Activated CD8-positive, alpha-beta T cell treated with anti-CD3 and anti-CD28 coated beads, Interleukin-2, amount 10 ng/mL, durations not matched to agents 7 days and 5 days (primary cell): ENCODE measurements at regions not wholly inside any gene's neighbourhood (a gene's known extent, or its start where the extent isn't known, plus 50 kb on each side); places are given as distances from the start of the nearest gene placed in this dataset.

Source experiments
- ATAC-seq: fragments of 150-1000 bp; cut with Tn5 transposase; one replicate; pipeline ENCODE4 v1.10.0; 2021; ENCODE audit warnings: moderate library complexity
- CTCF ChIA-PET: fragments of 350-600 bp; sonication (Branson Sonifier 250); formaldehyde crosslinking; loops from one replicate; lab custom pipeline; 2021; ENCODE audit warnings: antibody characterized with exemption; lab: Charles Lee
- POLR2A ChIA-PET: fragments of 350-600 bp; sonication (Branson Sonifier 250); formaldehyde crosslinking; loops from one replicate; lab custom pipeline; 2021; ENCODE audit warnings: antibody characterized with exemption; lab: Charles Lee
- DNase-seq: peaks from one replicate; pipeline ENCODE4 v3.0.0-alpha.2; 2020
- H3K27ac Mint-ChIP-seq: one replicate; pipeline ENCODE4 v1.8.0; 2021; ENCODE audit warnings: mild to moderate bottlenecking, mixed read lengths
- H3K27me3 Mint-ChIP-seq: one replicate; pipeline ENCODE4 v1.8.0; 2021; ENCODE audit warnings: low read depth, mixed read lengths
- H3K36me3 Mint-ChIP-seq: one replicate; pipeline ENCODE4 v1.8.0; 2021; ENCODE audit warnings: low read depth, mixed read lengths
- H3K4me1 Mint-ChIP-seq: one replicate; pipeline ENCODE4 v1.8.0; 2021; ENCODE audit warnings: low read depth, mixed read lengths
- H3K4me3 Mint-ChIP-seq: one replicate; pipeline ENCODE4 v1.8.0; 2021; ENCODE audit warnings: mild to moderate bottlenecking, mixed read lengths
- H3K9me3 Mint-ChIP-seq: one replicate; pipeline ENCODE4 v1.8.0; 2022; ENCODE audit warnings: mixed read lengths; ENCODE audit not compliant: insufficient read depth

DNA sequence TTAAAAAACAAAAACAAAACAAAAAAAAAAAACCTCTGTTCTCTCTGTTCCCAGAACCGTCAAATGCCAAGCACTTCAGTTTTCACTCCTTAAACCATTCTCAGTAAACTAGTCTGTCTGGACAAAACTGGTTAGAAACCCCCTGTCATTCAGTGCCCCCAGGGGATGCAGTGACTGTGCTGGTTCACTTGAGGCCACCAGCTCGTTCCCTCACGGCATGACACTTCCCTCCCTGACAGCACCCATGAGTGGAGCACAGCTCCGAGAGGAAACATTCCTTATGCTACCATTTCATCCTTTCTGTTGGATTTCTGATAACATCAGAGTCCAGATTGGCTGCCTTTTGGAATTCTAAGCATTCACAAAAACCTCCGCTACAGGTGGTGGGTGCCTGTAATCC lies 244.0 kb upstream of the TPM1 start:
- no peaks in the 10 kb centered on the region for H3K9me3 Mint-ChIP-seq
- DNase-seq = no peak
- peaks cover 2% of the 10 kb centered on the region for H3K27me3 Mint-ChIP-seq
- H3K4me3 Mint-ChIP-seq = no peak overlapping the region
- H3K36me3 Mint-ChIP-seq = no peaks in the 10 kb centered on the region
- ChIA-PET CTCF (no interaction called here), POLR2A (no interaction called here)
- no peaks in the 10 kb centered on the region for H3K4me1 Mint-ChIP-seq
- ATAC-seq = no peak
- H3K27ac Mint-ChIP-seq = no peak overlapping the region

DNA sequence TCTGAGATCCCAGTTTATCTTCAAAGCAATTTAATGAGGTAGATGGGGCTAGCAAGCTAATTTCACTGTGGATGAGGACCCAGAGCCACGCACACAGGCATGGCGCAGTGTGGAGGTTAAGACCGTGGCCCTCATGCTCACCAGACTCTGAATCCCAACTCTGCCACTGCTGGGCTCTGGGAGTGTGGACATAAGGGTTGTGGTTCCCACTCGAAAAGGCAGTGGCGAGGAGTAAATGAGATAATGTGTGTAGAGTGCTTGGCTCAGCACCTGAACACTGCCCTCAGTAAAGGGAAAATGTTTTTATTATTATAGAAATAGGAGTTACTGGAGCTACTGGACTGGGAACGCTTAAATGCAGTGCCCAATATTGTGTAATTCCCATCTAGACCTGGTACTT lies 243.5 kb upstream of the TPM1 start:
- Mint-ChIP-seq H3K36me3 (no peaks in the 10 kb centered on the region), H3K4me3 (no peak overlapping the region), H3K27me3 (peaks cover 2% of the 10 kb centered on the region), H3K27ac (no peak overlapping the region), H3K4me1 (no peaks in the 10 kb centered on the region), H3K9me3 (no peaks in the 10 kb centered on the region)
- ATAC-seq (no peak), DNase-seq (no peak)
- ChIA-PET CTCF (no interaction called here), POLR2A (no interaction called here)

DNA sequence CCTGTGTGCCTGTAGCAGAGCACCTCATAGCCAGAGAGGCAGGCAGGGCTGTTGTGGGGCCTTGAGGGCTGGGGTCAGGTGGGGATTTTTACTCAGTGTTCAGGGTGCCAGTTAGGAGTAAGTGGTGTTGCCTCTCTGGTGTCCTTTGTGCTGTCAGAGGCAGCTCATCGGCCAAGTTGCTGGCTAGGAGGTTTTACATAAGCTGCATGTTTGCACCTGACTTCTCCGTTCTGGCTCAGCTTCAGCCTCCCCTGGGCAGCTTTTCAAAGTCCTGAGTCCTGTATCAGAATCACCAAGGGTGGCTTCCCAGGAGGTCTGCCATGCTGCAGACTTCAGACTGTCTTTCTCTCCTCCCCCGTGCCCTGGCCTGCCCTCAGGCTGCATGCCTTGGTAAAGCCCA lies 242.6 kb upstream of the TPM1 start:
- H3K27ac Mint-ChIP-seq = no peak overlapping the region
- no peaks in the 10 kb centered on the region for H3K36me3 Mint-ChIP-seq
- DNase-seq (no peak), ATAC-seq (no peak)
- H3K4me1 Mint-ChIP-seq = no peaks in the 10 kb centered on the region
- peaks cover 2% of the 10 kb centered on the region for H3K27me3 Mint-ChIP-seq
- H3K4me3 Mint-ChIP-seq = no peak overlapping the region
- ChIA-PET CTCF (no interaction called here), POLR2A (interaction anchor here (0.6 kb wide), 1 partner anchor 13 kb away, joined by 3 read pairs; no protein-coding TSS in a partner anchor)
- no peaks in the 10 kb centered on the region for H3K9me3 Mint-ChIP-seq

DNA sequence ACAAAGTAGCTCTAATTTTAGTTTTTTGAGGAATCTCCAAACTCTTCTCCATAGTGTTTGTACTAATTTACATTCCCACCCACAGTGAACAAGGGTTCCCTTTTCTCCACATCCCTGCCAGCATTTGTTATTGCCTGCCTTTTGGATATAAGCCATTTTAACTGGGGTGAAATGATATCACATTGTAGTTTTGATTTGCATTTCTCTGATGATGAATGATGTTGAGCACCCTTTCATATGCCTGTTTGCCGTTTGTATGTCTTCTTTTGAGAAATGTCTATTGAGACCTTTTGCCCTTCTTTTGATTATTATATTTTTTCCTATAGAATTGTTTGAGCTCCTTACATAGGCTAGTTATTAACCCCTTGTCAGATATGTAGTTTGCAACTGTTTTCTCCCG lies 239.9 kb upstream of the TPM1 start:
- ATAC-seq (no peak), DNase-seq (no peak)
- no peaks in the 10 kb centered on the region for H3K36me3 Mint-ChIP-seq
- ChIA-PET POLR2A (no interaction called here), CTCF (no interaction called here)
- H3K4me3 Mint-ChIP-seq = no peak overlapping the region
- peaks cover 2% of the 10 kb centered on the region for H3K27me3 Mint-ChIP-seq
- no peaks in the 10 kb centered on the region for H3K4me1 Mint-ChIP-seq
- no peak overlapping the region for H3K27ac Mint-ChIP-seq
- H3K9me3 Mint-ChIP-seq = no peaks in the 10 kb centered on the region

DNA sequence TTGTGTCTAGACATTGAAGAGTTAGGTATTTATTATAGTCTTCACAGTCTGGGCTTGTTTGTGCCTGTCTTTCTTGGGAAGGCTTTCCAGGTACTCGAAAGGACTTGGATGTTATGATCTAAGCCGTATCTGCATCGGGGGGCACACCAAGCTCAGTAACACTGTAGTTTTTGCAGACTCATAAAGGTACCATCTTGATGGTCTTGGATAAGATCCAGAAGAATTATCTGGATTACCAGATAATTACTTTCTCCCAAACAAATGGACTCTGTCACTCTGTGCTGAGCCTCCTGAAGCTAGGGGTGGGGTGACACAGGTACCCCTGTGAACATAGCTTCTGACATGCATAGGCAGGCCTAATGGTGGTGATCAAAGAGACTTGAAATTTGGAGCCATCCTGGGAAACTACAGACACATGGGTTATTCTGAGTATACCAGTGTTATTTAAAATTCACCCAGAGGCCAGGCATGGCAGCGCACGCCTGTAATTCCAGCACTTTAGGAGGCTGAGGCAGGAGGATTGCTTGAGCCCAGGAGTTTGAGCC lies 238.6 kb upstream of the TPM1 start:
- ChIA-PET POLR2A (no interaction called here), CTCF (no interaction called here)
- Mint-ChIP-seq H3K27ac (no peak overlapping the region), H3K36me3 (no peaks in the 10 kb centered on the region), H3K9me3 (no peaks in the 10 kb centered on the region), H3K4me1 (no peaks in the 10 kb centered on the region), H3K4me3 (no peak overlapping the region), H3K27me3 (peaks cover 2% of the 10 kb centered on the region)
- DNase-seq = no peak
- no peak for ATAC-seq

DNA sequence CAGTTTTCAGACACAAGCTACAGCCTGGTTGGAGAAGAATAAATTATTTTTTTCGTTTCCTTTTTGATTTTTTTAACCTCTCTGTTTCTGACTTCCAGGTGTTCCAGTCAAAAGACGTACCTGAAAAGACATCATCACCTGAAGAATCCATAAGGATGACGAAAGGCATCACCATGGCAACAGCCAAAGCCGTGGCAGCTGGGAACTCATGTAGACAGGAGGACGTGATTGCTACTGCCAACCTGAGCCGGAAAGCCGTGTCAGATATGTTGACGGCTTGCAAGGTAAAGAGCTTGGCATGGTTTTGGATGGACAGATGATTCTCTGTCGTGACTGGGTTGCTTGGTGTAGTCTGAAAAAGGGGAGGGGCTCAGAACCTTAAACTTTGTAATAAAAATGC lies 237.0 kb upstream of the TPM1 start:
- DNase-seq (no peak), ATAC-seq (no peak)
- H3K27ac Mint-ChIP-seq = no peak overlapping the region
- no peaks in the 10 kb centered on the region for H3K36me3 Mint-ChIP-seq
- CTCF ChIA-PET = no interaction called here
- no peaks in the 10 kb centered on the region for H3K4me1 Mint-ChIP-seq
- POLR2A ChIA-PET = no interaction called here
- H3K27me3 Mint-ChIP-seq = peaks cover 2% of the 10 kb centered on the region
- no peaks in the 10 kb centered on the region for H3K9me3 Mint-ChIP-seq
- no peak overlapping the region for H3K4me3 Mint-ChIP-seq

DNA sequence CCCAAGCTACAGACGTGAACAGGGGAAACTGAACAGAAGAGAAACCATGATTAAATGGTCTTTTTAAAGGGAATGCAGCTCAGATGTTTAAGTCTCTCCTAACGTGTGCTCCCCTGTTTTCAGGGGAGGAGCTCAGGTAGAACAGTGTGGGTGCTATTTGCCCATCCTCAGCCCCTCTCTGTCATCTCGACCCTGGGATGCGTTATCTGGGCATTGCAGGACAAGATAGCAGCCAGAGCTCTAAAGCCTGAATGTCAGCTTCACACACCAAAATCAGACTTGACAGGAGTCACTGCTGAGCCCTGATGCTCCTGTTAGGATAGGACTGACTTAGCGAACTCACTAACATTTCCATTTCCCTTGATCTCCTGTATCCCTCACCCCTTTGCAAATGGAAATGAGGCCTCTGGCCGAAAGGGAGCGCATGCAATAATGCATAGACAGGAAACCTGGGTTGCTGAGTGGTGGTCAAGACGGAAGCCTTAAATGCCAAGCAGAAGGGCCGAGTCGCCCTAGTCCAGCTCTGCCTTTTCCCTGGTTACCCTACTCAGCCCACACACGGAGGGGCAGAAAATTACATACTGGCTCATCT lies 234.9 kb upstream of the TPM1 start:
- no peak overlapping the region for H3K4me3 Mint-ChIP-seq
- CTCF ChIA-PET = no interaction called here
- H3K4me1 Mint-ChIP-seq = no peaks in the 10 kb centered on the region
- no peaks in the 10 kb centered on the region for H3K27me3 Mint-ChIP-seq
- ATAC-seq (no peak), DNase-seq (no peak)
- no peaks in the 10 kb centered on the region for H3K9me3 Mint-ChIP-seq
- no peaks in the 10 kb centered on the region for H3K36me3 Mint-ChIP-seq
- POLR2A ChIA-PET = no interaction called here
- H3K27ac Mint-ChIP-seq = no peak overlapping the region

DNA sequence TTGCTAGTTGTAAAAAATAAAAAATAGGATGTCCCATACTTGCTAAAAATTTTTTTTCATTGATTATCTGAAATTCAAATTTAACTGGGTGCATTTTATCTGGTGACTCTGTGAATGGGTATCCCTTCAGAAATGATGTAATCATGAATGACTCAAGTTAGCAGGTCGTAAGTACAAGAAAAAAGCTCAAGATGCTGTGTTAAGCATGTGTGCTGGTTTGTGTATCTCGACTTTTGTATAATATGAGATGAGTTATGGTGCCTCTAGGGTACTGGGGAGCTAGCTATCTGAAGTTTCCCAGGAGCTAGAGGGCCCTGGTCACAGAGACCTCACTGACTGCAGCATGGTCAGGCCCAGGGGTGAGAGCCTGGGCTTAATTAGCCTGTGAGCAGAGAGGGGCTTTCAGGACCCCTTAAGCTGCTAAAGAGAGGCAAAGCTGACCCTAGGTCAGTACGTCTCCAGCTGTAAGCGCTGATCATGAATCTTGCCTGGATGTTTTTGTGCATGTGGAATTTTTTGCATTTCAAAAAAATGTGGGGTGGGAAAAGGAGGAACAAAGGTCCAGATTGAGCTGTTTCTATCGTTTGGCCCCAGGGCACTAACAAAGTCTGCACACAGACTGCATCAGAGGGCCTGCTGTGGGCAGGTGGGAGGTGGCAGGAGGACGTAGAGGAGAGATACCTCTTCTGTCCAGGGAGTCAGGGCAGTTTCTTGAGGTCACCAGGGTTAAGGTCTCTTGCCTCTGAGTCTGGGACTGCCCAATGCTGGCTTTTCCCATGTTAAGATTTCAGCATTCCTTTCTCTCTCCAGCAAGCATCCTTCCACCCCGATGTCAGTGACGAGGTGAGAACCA lies 233.2 kb upstream of the TPM1 start:
- Mint-ChIP-seq H3K27ac (no peak overlapping the region), H3K27me3 (no peaks in the 10 kb centered on the region), H3K4me1 (no peaks in the 10 kb centered on the region), H3K9me3 (no peaks in the 10 kb centered on the region), H3K4me3 (no peak overlapping the region), H3K36me3 (no peaks in the 10 kb centered on the region)
- ATAC-seq (no peak), DNase-seq (no peak)
- ChIA-PET CTCF (no interaction called here), POLR2A (no interaction called here)

DNA sequence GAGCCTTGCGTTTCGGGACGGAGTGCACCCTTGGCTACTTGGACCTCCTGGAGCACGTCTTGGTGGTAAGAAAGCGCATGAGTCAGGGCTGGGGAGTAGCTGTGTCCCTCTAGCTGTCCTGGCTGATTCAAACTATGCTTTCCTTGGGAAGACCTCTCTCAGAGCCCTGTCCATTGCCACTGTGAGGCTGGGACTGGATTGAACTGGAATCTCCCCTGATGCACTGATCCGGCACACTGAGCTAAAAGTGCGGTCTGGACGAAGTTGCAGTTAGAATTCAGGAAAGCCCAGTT lies 232.6 kb upstream of the TPM1 start:
- no peaks in the 10 kb centered on the region for H3K9me3 Mint-ChIP-seq
- H3K4me3 Mint-ChIP-seq = no peak overlapping the region
- H3K27ac Mint-ChIP-seq = no peak overlapping the region
- H3K36me3 Mint-ChIP-seq = no peaks in the 10 kb centered on the region
- ATAC-seq = no peak
- POLR2A ChIA-PET = no interaction called here
- no peak for DNase-seq
- CTCF ChIA-PET = no interaction called here
- H3K4me1 Mint-ChIP-seq = no peaks in the 10 kb centered on the region
- no peaks in the 10 kb centered on the region for H3K27me3 Mint-ChIP-seq

DNA sequence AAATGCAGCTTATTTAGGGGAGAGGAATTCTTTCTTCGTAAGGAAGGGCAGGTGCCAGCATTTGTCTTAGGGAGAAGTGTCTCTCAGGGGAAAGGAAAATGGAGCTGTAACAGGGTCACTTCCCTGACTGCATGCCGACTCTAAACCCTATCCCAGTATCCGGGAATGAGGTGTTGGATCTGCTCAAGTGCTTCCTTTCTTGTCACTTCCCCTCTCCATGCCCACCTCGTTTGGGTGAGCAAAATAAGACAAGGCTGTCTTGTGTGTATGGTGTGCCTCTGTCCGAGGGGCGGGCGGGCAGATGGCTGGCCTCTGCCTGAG lies 230.1 kb upstream of the TPM1 start:
- Mint-ChIP-seq H3K36me3 (no peaks in the 10 kb centered on the region), H3K4me1 (no peaks in the 10 kb centered on the region), H3K27me3 (no peaks in the 10 kb centered on the region), H3K4me3 (no peak overlapping the region), H3K9me3 (no peaks in the 10 kb centered on the region), H3K27ac (no peak overlapping the region)
- POLR2A ChIA-PET = no interaction called here
- CTCF ChIA-PET = no interaction called here
- DNase-seq = no peak
- ATAC-seq = no peak

DNA sequence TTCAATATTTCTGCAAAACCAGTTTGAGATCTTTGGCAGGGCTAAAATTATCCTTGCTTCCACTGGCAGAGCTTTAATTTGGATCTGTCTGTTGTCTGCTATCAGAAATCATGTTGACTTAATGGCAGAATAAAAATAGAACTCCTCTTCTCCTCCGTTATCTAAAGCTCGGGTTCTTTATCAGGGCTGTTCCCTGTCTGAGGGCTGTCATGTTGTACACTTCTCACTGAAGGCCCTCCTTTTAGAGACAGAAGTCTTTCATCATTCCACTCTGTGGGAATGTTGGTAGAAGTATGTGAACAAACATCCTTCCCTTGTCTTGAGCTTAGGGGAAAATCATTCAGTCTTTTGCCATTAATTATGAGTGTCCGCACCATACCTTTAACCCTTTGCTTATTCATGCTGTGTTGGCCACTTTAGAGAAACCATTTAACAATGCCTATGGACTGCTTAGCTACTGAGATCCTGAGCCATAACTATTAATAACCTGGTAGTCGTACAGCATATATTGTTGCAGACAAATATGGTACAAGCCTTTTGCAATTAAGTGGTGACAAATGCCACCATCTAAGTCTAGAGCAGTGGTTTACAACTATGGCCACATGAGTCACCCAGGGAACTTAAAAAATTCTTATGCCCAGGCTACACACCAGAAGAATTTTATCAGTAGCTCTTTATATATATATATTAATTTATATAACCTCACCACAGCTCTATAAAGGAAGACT lies 226.0 kb upstream of the TPM1 start:
- DNase-seq = no peak
- H3K27ac Mint-ChIP-seq = no peak overlapping the region
- no peaks in the 10 kb centered on the region for H3K27me3 Mint-ChIP-seq
- H3K9me3 Mint-ChIP-seq = no peaks in the 10 kb centered on the region
- POLR2A ChIA-PET = no interaction called here
- ATAC-seq = no peak
- CTCF ChIA-PET = no interaction called here
- no peaks in the 10 kb centered on the region for H3K36me3 Mint-ChIP-seq
- no peaks in the 10 kb centered on the region for H3K4me1 Mint-ChIP-seq
- no peak overlapping the region for H3K4me3 Mint-ChIP-seq

DNA sequence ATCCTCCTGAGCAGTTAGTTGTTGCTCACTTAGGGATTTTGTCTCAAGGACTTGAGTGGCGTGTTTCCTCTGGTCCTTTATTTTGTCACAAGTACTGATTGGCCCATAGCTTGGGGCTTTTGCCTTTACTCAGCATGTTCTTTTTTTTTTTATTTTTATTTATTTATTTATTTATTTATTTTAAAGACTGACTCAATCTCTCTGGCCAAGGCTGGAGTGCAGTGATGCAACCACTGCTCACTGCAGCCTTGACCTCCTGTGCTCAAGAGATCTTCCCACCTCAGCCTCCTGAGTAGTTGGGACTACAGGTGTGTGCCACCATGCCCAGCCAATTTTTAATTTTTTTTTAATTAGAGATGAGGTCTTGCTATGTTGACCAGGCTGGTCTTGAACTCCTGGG lies 223.9 kb upstream of the TPM1 start:
- Mint-ChIP-seq H3K9me3 (no peaks in the 10 kb centered on the region), H3K27me3 (no peaks in the 10 kb centered on the region), H3K4me1 (no peaks in the 10 kb centered on the region), H3K27ac (no peak overlapping the region), H3K36me3 (no peaks in the 10 kb centered on the region), H3K4me3 (no peak overlapping the region)
- ChIA-PET POLR2A (no interaction called here), CTCF (no interaction called here)
- ATAC-seq (no peak), DNase-seq (no peak)
